Ishikawa (cell line): ENCODE measurements at regions not wholly inside any gene's neighbourhood (a gene's known extent, or its start where the extent isn't known, plus 50 kb on each side); places are given as distances from the start of the nearest gene placed in this dataset.
A peak's percentile ranks its signal among the peaks of the same experiment; 100 is the strongest.

Source experiments
- CEBPB ChIP-seq: IDR thresholded peaks from 2 replicates; pipeline ENCODE4 v1.6.1; 2012
- CREB1 ChIP-seq: IDR thresholded peaks from 2 replicates; pipeline ENCODE4 v1.6.1; 2012; ENCODE audit warnings: low read depth
- EGR1 ChIP-seq: IDR thresholded peaks from 2 replicates; pipeline ENCODE4 v1.6.1; 2012
- EP300 ChIP-seq: IDR thresholded peaks from 2 replicates; pipeline ENCODE4 v1.6.1; 2012; ENCODE audit warnings: borderline replicate concordance
- FOXM1 ChIP-seq: IDR thresholded peaks from 2 replicates; pipeline ENCODE4 v1.6.1; 2012; ENCODE audit warnings: low read depth, borderline replicate concordance
- MAX ChIP-seq: IDR thresholded peaks from 2 replicates; pipeline ENCODE4 v1.6.1; 2012
- NFIC ChIP-seq: IDR thresholded peaks from 2 replicates; pipeline ENCODE4 v1.6.1; 2012
- RAD21 ChIP-seq: IDR thresholded peaks from 2 replicates; pipeline ENCODE4 v1.6.1; 2012; ENCODE audit warnings: low read depth
- REST ChIP-seq: IDR thresholded peaks from 2 replicates; pipeline ENCODE4 v1.6.1; 2012; ENCODE audit warnings: low read depth, mild to moderate bottlenecking
- TAF1 ChIP-seq: IDR thresholded peaks from 2 replicates; pipeline ENCODE4 v1.6.1; 2012; ENCODE audit warnings: low read depth, mild to moderate bottlenecking
- TCF12 ChIP-seq: IDR thresholded peaks from 2 replicates; pipeline ENCODE4 v1.6.1; 2012; ENCODE audit warnings: low read depth
- TEAD4 ChIP-seq: IDR thresholded peaks from 2 replicates; pipeline ENCODE4 v1.6.1; 2012
- USF1 ChIP-seq: IDR thresholded peaks from 2 replicates; pipeline ENCODE4 v1.6.1; 2012
- YY1 ChIP-seq: IDR thresholded peaks from 2 replicates; pipeline ENCODE4 v1.6.1; 2012; ENCODE audit warnings: low read depth
- ZBTB7A ChIP-seq: IDR thresholded peaks from 2 replicates; pipeline ENCODE4 v1.6.1; 2012; ENCODE audit warnings: low read depth

- TF ChIP-seq TEAD4 (no peak), TCF12 (no peak), ZBTB7A (no peak), CREB1 (no peak), FOXM1 (no peak), EGR1 (no peak), EP300 (no peak), REST (no peak), TAF1 (no peak), NFIC (no peak), CEBPB (no peak), USF1 (no peak), RAD21 (no peak), MAX (no peak), YY1 (no peak)
Measured at GRCh38 chr6:12602342-12602741, 114.2 kb upstream of the PHACTR1 start.

- TF ChIP-seq YY1 (no peak), USF1 (no peak), TCF12 (no peak), CEBPB (no peak), REST (no peak), RAD21 (peak; percentile 72), ZBTB7A (no peak), CREB1 (no peak)
Measured at GRCh38 chr6:12602951-12603672, 113.5 kb upstream of the PHACTR1 start.

GRCh38 chr6:12603673-12604049, 112.9 kb upstream of the PHACTR1 start:
- no peak for TF ChIP-seq FOXM1
- TF ChIP-seq REST = no peak
- TF ChIP-seq MAX = no peak
- no peak for TF ChIP-seq NFIC
- TF ChIP-seq USF1 = no peak
- no peak for TF ChIP-seq TEAD4
- no peak for TF ChIP-seq ZBTB7A
- no peak for TF ChIP-seq CEBPB

- no peak for TF ChIP-seq EP300
- no peak for TF ChIP-seq FOXM1
- no peak for TF ChIP-seq REST
- no peak for TF ChIP-seq MAX
- peak; percentile 81 for TF ChIP-seq RAD21
- no peak for TF ChIP-seq NFIC
Measured at GRCh38 chr6:12605888-12606345, 110.7 kb upstream of the PHACTR1 start.
